ENCODE measurements at regions not wholly inside any gene's neighbourhood (a gene's known extent, or its start where the extent isn't known, plus 50 kb on each side); places are given as distances from the start of the nearest gene placed in this dataset.

GRCh38 chr11:82059505-82059904, 674.2 kb downstream of the FAM181B start:
- no peak for DNase-seq (ENCODE audit: extremely low read depth, insufficient read length)
- Histone ChIP-seq H3K27me3 (replicated peaks; ENCODE audit: control insufficient read depth, insufficient read depth, low read length) (no peaks in the 10 kb centered on the region), H3K36me3 (ENCODE audit: control insufficient read depth, insufficient read depth, low read length) (no peaks in the 10 kb centered on the region), H3K4me3 (replicated peaks; ENCODE audit: low read depth, low read length) (no peak overlapping the region)
- TF ChIP-seq CTCF (IDR thresholded peaks at IDR 0.05; ENCODE audit: insufficient read depth, low read length, poor library complexity, severe bottlenecking): no peak

- no peak for TF ChIP-seq CTCF (IDR thresholded peaks at IDR 0.05; ENCODE audit: insufficient read depth, low read length, poor library complexity, severe bottlenecking)
- Histone ChIP-seq H3K27me3 (replicated peaks; ENCODE audit: control insufficient read depth, insufficient read depth, low read length) (no peaks in the 10 kb centered on the region), H3K36me3 (ENCODE audit: control insufficient read depth, insufficient read depth, low read length) (no peaks in the 10 kb centered on the region), H3K4me3 (replicated peaks; ENCODE audit: low read depth, low read length) (no peak overlapping the region)
- DNase-seq (ENCODE audit: extremely low read depth, insufficient read length): no peak
Observed at GRCh38 chr11:82056450-82056849, 677.2 kb downstream of the FAM181B start.

GRCh38 chr11:82049199-82049598, 684.5 kb downstream of the FAM181B start:
- Histone ChIP-seq H3K27me3 (replicated peaks; ENCODE audit: control insufficient read depth, insufficient read depth, low read length) (no peaks in the 10 kb centered on the region), H3K4me3 (replicated peaks; ENCODE audit: low read depth, low read length) (no peak overlapping the region), H3K36me3 (ENCODE audit: control insufficient read depth, insufficient read depth, low read length) (no peaks in the 10 kb centered on the region)
- no peak for TF ChIP-seq CTCF (IDR thresholded peaks at IDR 0.05; ENCODE audit: insufficient read depth, low read length, poor library complexity, severe bottlenecking)
- no peak for DNase-seq (ENCODE audit: extremely low read depth, insufficient read length)

GRCh38 chr11:82047200-82047599, 686.5 kb downstream of the FAM181B start:
- no peak overlapping the region for H3K4me3 ChIP-seq (replicated peaks; ENCODE audit: low read depth, low read length)
- no peaks in the 10 kb centered on the region for H3K36me3 ChIP-seq (ENCODE audit: control insufficient read depth, insufficient read depth, low read length)
- no peaks in the 10 kb centered on the region for H3K27me3 ChIP-seq (replicated peaks; ENCODE audit: control insufficient read depth, insufficient read depth, low read length)
- no peak for TF ChIP-seq CTCF (IDR thresholded peaks at IDR 0.05; ENCODE audit: insufficient read depth, low read length, poor library complexity, severe bottlenecking)
- DNase-seq (ENCODE audit: extremely low read depth, insufficient read length): no peak

GRCh38 chr11:82046778-82047177, 686.9 kb downstream of the FAM181B start:
- H3K27me3 ChIP-seq (replicated peaks; ENCODE audit: control insufficient read depth, insufficient read depth, low read length): no peaks in the 10 kb centered on the region
- H3K4me3 ChIP-seq (replicated peaks; ENCODE audit: low read depth, low read length): no peak overlapping the region
- no peak for DNase-seq (ENCODE audit: extremely low read depth, insufficient read length)
- no peaks in the 10 kb centered on the region for H3K36me3 ChIP-seq (ENCODE audit: control insufficient read depth, insufficient read depth, low read length)
- TF ChIP-seq CTCF (IDR thresholded peaks at IDR 0.05; ENCODE audit: insufficient read depth, low read length, poor library complexity, severe bottlenecking): no peak

GRCh38 chr11:82045748-82046457, 687.8 kb downstream of the FAM181B start:
- Histone ChIP-seq H3K27me3 (replicated peaks; ENCODE audit: control insufficient read depth, insufficient read depth, low read length) (no peaks in the 10 kb centered on the region), H3K36me3 (ENCODE audit: control insufficient read depth, insufficient read depth, low read length) (no peaks in the 10 kb centered on the region), H3K4me3 (replicated peaks; ENCODE audit: low read depth, low read length) (no peak overlapping the region)
- no peak for DNase-seq (ENCODE audit: extremely low read depth, insufficient read length)
- TF ChIP-seq CTCF (IDR thresholded peaks at IDR 0.05; ENCODE audit: insufficient read depth, low read length, poor library complexity, severe bottlenecking): no peak

Measured in GM06990 (cell line).